ENCODE measurements at regions not wholly inside any gene's neighbourhood (a gene's known extent, or its start where the extent isn't known, plus 50 kb on each side); places are given as distances from the start of the nearest gene placed in this dataset.

DNA sequence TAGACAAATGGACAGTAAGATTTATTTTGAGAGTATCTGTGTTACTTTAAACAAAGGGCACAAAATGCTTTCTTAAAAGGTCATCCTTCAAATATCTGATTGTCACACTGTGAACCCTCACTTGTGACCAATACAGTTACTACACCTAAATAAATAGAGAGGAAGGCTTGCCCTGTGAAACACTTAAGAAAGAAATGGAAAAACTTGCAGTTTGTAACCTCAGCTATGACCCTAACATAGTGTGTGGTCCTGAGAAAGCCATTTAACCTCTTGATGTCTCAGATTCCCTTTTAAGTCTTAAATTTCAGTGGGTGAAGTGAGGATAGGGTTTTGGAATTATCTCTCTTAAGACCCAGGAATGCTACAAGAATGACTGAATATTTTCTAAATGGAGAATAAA is 126.7 kb upstream of the SLC27A6 start:
- ATAC-seq (ENCODE audit: insufficient number of reproducible peaks, low FRiP score, low read depth): no peak

DNA sequence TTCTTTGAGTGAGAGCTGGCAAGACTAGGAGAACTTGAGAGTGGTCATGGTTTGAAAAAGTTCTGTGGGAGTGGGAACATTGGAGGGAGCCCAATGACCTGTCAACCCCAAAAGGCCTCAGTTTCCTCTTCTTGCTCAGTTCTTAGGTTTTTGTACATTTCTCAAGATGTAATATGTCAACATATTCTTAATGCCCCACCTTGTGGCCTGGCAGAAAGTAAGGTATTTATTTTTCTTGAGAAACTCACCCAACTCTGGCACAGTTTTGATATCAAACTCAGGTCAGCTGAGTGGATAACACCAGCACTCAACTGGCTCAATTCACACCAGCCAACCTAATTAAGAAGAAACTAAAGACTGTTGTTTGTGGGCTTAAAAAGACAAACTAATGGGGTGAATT is 123.0 kb upstream of the SLC27A6 start:
- TF ChIP-seq, protein P1, sequence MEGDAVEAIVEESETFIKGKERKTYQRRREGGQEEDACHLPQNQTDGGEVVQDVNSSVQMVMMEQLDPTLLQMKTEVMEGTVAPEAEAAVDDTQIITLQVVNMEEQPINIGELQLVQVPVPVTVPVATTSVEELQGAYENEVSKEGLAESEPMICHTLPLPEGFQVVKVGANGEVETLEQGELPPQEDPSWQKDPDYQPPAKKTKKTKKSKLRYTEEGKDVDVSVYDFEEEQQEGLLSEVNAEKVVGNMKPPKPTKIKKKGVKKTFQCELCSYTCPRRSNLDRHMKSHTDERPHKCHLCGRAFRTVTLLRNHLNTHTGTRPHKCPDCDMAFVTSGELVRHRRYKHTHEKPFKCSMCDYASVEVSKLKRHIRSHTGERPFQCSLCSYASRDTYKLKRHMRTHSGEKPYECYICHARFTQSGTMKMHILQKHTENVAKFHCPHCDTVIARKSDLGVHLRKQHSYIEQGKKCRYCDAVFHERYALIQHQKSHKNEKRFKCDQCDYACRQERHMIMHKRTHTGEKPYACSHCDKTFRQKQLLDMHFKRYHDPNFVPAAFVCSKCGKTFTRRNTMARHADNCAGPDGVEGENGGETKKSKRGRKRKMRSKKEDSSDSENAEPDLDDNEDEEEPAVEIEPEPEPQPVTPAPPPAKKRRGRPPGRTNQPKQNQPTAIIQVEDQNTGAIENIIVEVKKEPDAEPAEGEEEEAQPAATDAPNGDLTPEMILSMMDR (IDR thresholded peaks at IDR 0.05): no peak
- no peak for DNase-seq (ENCODE audit: low spot score)
- no peak for ATAC-seq (ENCODE audit: insufficient number of reproducible peaks, low FRiP score, low read depth)
- Histone ChIP-seq H3K27me3 (replicated peaks; ENCODE audit: insufficient read depth) (no peaks in the 10 kb centered on the region), H3K4me3 (no peak overlapping the region), H3K9me3 (no peaks in the 10 kb centered on the region), H3K27ac (no peak overlapping the region), H3K36me3 (no peaks in the 10 kb centered on the region), H3K4me1 (ENCODE audit: control insufficient read depth in 1 of 2, low read depth in 2 of 2) (no peaks in the 10 kb centered on the region)

More for the DNA sequence above, 126.7 kb upstream of the SLC27A6 start:
- no peak overlapping the region for H3K27ac ChIP-seq
- TF ChIP-seq, protein P1 (IDR thresholded peaks at IDR 0.05): no peak
- no peaks in the 10 kb centered on the region for H3K9me3 ChIP-seq
- H3K4me1 ChIP-seq (ENCODE audit: control insufficient read depth in 1 of 2, low read depth in 2 of 2): no peaks in the 10 kb centered on the region
- H3K36me3 ChIP-seq: no peaks in the 10 kb centered on the region
- DNase-seq (ENCODE audit: low spot score): no peak
- H3K4me3 ChIP-seq: no peak overlapping the region
- no peaks in the 10 kb centered on the region for H3K27me3 ChIP-seq (replicated peaks; ENCODE audit: insufficient read depth)

DNA sequence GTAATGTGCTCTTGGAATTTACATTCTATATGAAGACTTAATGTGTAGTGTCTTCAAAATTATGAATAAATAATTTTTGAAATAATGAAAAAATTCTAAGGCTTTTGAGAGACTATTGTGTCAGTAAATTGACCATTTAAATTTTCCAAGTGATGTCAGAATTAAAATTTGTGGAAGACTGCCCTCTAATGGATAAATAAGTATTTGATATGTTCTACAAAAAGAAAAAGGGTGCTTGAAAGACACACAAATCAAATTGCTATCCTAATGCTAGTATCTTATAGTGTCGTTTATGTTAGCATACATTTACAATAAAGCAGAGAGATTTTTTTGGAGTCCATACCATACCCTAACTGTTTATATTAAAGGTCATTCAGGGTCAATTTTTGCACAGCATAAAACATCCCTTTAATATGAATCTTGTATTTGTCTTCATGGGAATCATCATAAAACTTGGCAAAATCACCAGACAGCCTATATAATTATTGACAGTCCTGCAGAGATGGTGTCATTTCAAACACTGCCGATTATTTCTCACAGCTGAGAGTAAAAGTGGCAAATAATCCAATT is 120.8 kb upstream of the SLC27A6 start:
- H3K27ac ChIP-seq: no peak overlapping the region
- TF ChIP-seq, protein P1 (IDR thresholded peaks at IDR 0.05): peak; percentile 51
- no peaks in the 10 kb centered on the region for H3K4me1 ChIP-seq (ENCODE audit: control insufficient read depth in 1 of 2, low read depth in 2 of 2)
- H3K36me3 ChIP-seq: no peaks in the 10 kb centered on the region
- no peak overlapping the region for H3K4me3 ChIP-seq
- DNase-seq (ENCODE audit: low spot score) (no peak), ATAC-seq (ENCODE audit: insufficient number of reproducible peaks, low FRiP score, low read depth) (no peak)
- H3K27me3 ChIP-seq (replicated peaks; ENCODE audit: insufficient read depth): no peaks in the 10 kb centered on the region
- H3K9me3 ChIP-seq: peaks cover 4% of the 10 kb centered on the region

DNA sequence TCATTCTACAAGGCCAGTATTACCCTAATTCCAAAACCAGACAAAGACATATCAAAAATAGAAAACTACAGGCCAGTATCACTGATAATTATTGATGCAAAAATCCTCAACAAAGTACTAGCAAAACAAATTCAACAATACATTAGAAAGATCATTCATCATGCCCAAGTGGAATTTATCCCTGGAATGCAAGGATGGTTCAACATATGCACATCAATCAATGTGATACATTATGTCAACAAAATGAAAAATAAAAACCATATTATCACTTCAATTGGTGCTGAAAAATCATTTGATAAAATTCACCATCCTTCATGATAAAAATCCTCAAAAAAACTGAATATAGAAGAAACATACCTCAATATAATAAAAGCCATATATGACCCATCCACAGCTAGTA is 115.2 kb upstream of the SLC27A6 start:
- Histone ChIP-seq H3K9me3 (peaks cover 7% of the 10 kb centered on the region), H3K27ac (no peak overlapping the region), H3K4me3 (no peak overlapping the region), H3K27me3 (replicated peaks; ENCODE audit: insufficient read depth) (no peaks in the 10 kb centered on the region), H3K36me3 (no peaks in the 10 kb centered on the region), H3K4me1 (ENCODE audit: control insufficient read depth in 1 of 2, low read depth in 2 of 2) (no peaks in the 10 kb centered on the region)
- DNase-seq (ENCODE audit: low spot score): no peak
- ATAC-seq (ENCODE audit: insufficient number of reproducible peaks, low FRiP score, low read depth): no peak
- TF ChIP-seq, protein P1 (IDR thresholded peaks at IDR 0.05): no peak

DNA sequence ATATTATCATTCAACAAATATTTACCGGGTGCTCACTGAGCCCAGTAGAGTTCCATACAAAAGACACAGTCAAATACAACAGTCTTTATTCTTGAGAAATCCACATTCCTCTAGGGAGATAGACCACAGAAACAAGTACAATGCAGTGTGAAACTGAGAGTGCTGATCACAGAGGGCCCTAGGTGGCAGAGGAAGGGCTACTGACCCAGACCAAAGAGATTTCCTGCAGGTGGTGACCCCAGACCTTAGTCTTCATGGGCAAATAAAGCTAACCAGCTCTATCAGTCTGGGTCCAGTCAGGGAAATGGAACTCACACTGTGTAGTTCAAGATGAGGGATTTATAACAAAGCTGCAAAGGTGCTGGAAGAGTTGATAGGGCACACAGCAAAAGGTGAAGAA is 110.4 kb upstream of the SLC27A6 start:
- no peaks in the 10 kb centered on the region for H3K36me3 ChIP-seq
- H3K9me3 ChIP-seq: peaks cover 3% of the 10 kb centered on the region
- TF ChIP-seq, protein P1 (IDR thresholded peaks at IDR 0.05): no peak
- H3K4me3 ChIP-seq: no peak overlapping the region
- H3K27ac ChIP-seq: no peak overlapping the region
- DNase-seq (ENCODE audit: low spot score) (no peak), ATAC-seq (ENCODE audit: insufficient number of reproducible peaks, low FRiP score, low read depth) (no peak)
- no peaks in the 10 kb centered on the region for H3K27me3 ChIP-seq (replicated peaks; ENCODE audit: insufficient read depth)
- no peaks in the 10 kb centered on the region for H3K4me1 ChIP-seq (ENCODE audit: control insufficient read depth in 1 of 2, low read depth in 2 of 2)
